GM19043 (cell line): ENCODE measurements at regions not wholly inside any gene's neighbourhood (a gene's known extent, or its start where the extent isn't known, plus 50 kb on each side); places are given as distances from the start of the nearest gene placed in this dataset.
"Not testable (repeated sequence)": the region's sequence is repeated elsewhere in the genome, so short reads cannot be mapped to it uniquely, and the experiment has no call there.

ENCODE experiments used
- ATAC-seq: cut with Tn5 transposase; IDR thresholded peaks from one replicate; pipeline ENCODE4 v1.9.1; 2021; ENCODE audit warnings: low read depth; ENCODE audit not compliant: unreplicated experiment

- ATAC-seq, result not testable (repeated sequence)
Observed at GRCh38 chr7:86375602-86376001, 268.1 kb upstream of the GRM3 start.

GRCh38 chr7:86372262-86372661, 271.4 kb upstream of the GRM3 start:
- no peak for ATAC-seq

- ATAC-seq, result no peak
Observed at GRCh38 chr7:86366946-86367345, 276.8 kb upstream of the GRM3 start.

GRCh38 chr7:86340407-86340806, 303.3 kb upstream of the GRM3 start:
- ATAC-seq, result not testable (repeated sequence)

- ATAC-seq, result no peak
Observed at GRCh38 chr7:86339051-86339450, 304.7 kb upstream of the GRM3 start.

GRCh38 chr7:86328801-86329433, 314.8 kb upstream of the GRM3 start:
- ATAC-seq, result no peak

- no peak for ATAC-seq
Observed at GRCh38 chr7:86326847-86327246, 316.9 kb upstream of the GRM3 start.

GRCh38 chr7:86320889-86321288, 322.8 kb upstream of the GRM3 start:
- ATAC-seq, result no peak

- ATAC-seq, result no peak
Observed at GRCh38 chr7:86320341-86320740, 323.4 kb upstream of the GRM3 start.

GRCh38 chr7:86313842-86314241, 329.9 kb upstream of the GRM3 start:
- no peak for ATAC-seq

GRCh38 chr7:86301301-86301700, 342.4 kb upstream of the GRM3 start:
- no peak for ATAC-seq

GRCh38 chr7:86295526-86295925, 348.2 kb upstream of the GRM3 start:
- ATAC-seq, result no peak

GRCh38 chr7:86282014-86282682, 361.6 kb upstream of the GRM3 start:
- ATAC-seq, result no peak

- no peak for ATAC-seq
Observed at GRCh38 chr7:86280150-86280549, 363.6 kb upstream of the GRM3 start.

- ATAC-seq, result no peak
Observed at GRCh38 chr7:86262781-86263180, 380.9 kb upstream of the GRM3 start.

GRCh38 chr7:86257894-86258293, 385.8 kb upstream of the GRM3 start:
- no peak for ATAC-seq

GRCh38 chr7:86252406-86252805, 391.3 kb upstream of the GRM3 start:
- no peak for ATAC-seq

GRCh38 chr7:86248977-86249376, 394.7 kb upstream of the GRM3 start:
- no peak for ATAC-seq

GRCh38 chr7:86243171-86243570, 400.5 kb upstream of the GRM3 start:
- no peak for ATAC-seq

- ATAC-seq, result no peak
Observed at GRCh38 chr7:86226191-86226590, 417.5 kb upstream of the GRM3 start.

GRCh38 chr7:86222806-86223205, 420.9 kb upstream of the GRM3 start:
- ATAC-seq, result no peak

GRCh38 chr7:86214734-86215133, 429.0 kb upstream of the GRM3 start:
- ATAC-seq, result no peak
